ENCODE measurements at regions not wholly inside any gene's neighbourhood (a gene's known extent, or its start where the extent isn't known, plus 50 kb on each side); places are given as distances from the start of the nearest gene placed in this dataset.

- DNase-seq: no peak
- H3K4ac ChIP-seq (ENCODE audit: low read depth, low read length): no peak overlapping the region
- H3K4me1 ChIP-seq (ENCODE audit: insufficient read depth, low read length): no peaks in the 10 kb centered on the region
- no CpG with 5 or more reads among the region's 4 CpGs for WGBS (ENCODE audit: extremely low coverage, insufficient read length, low lambda C conversion rate)
- no peak overlapping the region for H2BK20ac ChIP-seq (ENCODE audit: low read depth, low read length, poor library complexity, severe bottlenecking)
- Mint-ChIP-seq H3K27ac (no peak overlapping the region), H3K27me3 (ENCODE audit: low read depth) (no peaks in the 10 kb centered on the region; the same call in 1 of the 2 replicates), H3K9me3 (peaks cover 21 to 26% of the 10 kb centered on the region in 2 experiments), H3K36me3 (ENCODE audit: insufficient read depth in 1 of 3, low read depth in 3 of 3) (peaks cover 0 to 14% (median 10%) of the 10 kb centered on the region in 3 experiments; a peak in 5 of 7 replicates), H3K4me3 (no peak overlapping the region), H3K4me1 (no peaks in the 10 kb centered on the region)
- no peak overlapping the region for H4K8ac ChIP-seq (replicated peaks; ENCODE audit: insufficient read length, low read depth, low read length)
- H2BK15ac ChIP-seq (ENCODE audit: low read depth, low read length): no peak overlapping the region
- H3K4me2 ChIP-seq (ENCODE audit: insufficient read depth, insufficient read length, low read length): no peak overlapping the region
- H3K18ac ChIP-seq (ENCODE audit: insufficient read length, low read depth, low read length): no peak overlapping the region
- H2BK5ac ChIP-seq (ENCODE audit: insufficient read length, low read length): no peak overlapping the region
- H3K23ac ChIP-seq (ENCODE audit: insufficient read length, low read depth, low read length): no peak overlapping the region
- no peak overlapping the region for H2BK120ac ChIP-seq (ENCODE audit: low read depth, low read length, poor library complexity, severe bottlenecking)
- no peak overlapping the region for H3K9ac ChIP-seq (ENCODE audit: extremely low read depth, insufficient read length, low read length)
- H3K23me2 ChIP-seq (ENCODE audit: insufficient read length, low read depth, low read length, poor library complexity, severe bottlenecking): no peaks in the 10 kb centered on the region
- H3K14ac ChIP-seq (ENCODE audit: insufficient read depth, low read length): no peak overlapping the region
- no peaks in the 10 kb centered on the region for H3K79me2 ChIP-seq (ENCODE audit: insufficient read depth, low read length)
- H2AFZ ChIP-seq (ENCODE audit: low read length): no peak overlapping the region
- H3K27ac ChIP-seq (ENCODE audit: insufficient read length, low read depth, low read length): no peak overlapping the region
- H2AK5ac ChIP-seq (ENCODE audit: insufficient read length, low read length): no peak overlapping the region
- no peaks in the 10 kb centered on the region for H3K9me3 ChIP-seq (ENCODE audit: control insufficient read depth, low read depth, low read length)
- H2BK12ac ChIP-seq (ENCODE audit: insufficient read length, low read depth, low read length): no peak overlapping the region
- no peaks in the 10 kb centered on the region for H3K79me1 ChIP-seq (ENCODE audit: insufficient read depth, low read depth, low read length, poor library complexity, severe bottlenecking)
- no peaks in the 10 kb centered on the region for H4K20me1 ChIP-seq (ENCODE audit: control insufficient read depth, insufficient read depth, insufficient read length)
- no peak overlapping the region for H3K56ac ChIP-seq (ENCODE audit: insufficient read length, low read depth, low read length)
- H4K5ac ChIP-seq (ENCODE audit: insufficient read length, low read depth, low read length): no peak overlapping the region
- TF ChIP-seq CTCF (conservative IDR thresholded peaks at IDR 0.05): no peak
- H3K27me3 ChIP-seq (ENCODE audit: insufficient read depth, low read length): no peaks in the 10 kb centered on the region
- no peak overlapping the region for H4K91ac ChIP-seq (ENCODE audit: insufficient read length, low read depth, low read length)
- no peak overlapping the region for H3T11ph ChIP-seq (ENCODE audit: low read length)
These were observed 110.3 kb downstream of the ZNF648 start for GRCh38 chr1:181951213-181951612.
